ENCODE measurements at regions not wholly inside any gene's neighbourhood (a gene's known extent, or its start where the extent isn't known, plus 50 kb on each side); places are given as distances from the start of the nearest gene placed in this dataset.

DNA sequence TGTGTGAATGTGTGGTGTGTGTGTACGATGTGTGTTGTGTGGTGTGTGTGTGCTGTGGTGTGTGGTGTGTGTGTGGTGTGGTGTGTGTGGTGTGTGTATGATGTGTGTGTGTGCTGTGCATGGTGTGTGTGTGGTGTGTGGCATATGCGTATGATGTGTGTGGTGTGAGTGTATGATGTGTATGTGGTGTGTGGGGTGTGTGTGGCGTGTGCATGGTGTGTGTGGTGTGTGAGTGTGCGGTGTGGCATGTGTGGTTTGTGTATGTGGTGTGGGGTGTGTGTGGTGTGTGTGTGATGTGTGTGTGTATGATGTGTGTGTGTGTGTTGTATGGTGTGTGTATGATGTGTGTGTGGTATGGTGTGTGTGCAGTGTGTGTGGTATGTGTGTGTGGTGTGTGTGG lies 50.5 kb upstream of the MPHOSPH6 start:
- BruUV-seq (replicated peaks): no TSS peak
- ATAC-seq: no peak
- no peak overlapping the region for H3K4me2 ChIP-seq (ENCODE audit: control insufficient read depth, insufficient read depth)
- H3K27me3 ChIP-seq (replicated peaks in 1 of 2; ENCODE audit: control insufficient read depth in 2 of 2, insufficient read depth in 2 of 2, low read length in 1 of 2): no peaks in the 10 kb centered on the region; a peak in 1 of 4 replicates
- 58% methylated on average over 4 of the region's 4 CpGs for WGBS (ENCODE audit: insufficient coverage, insufficient replicate concordance, low lambda C conversion rate, missing lambda C conversion rate)
- no peak overlapping the region for H3K27ac ChIP-seq (ENCODE audit: control insufficient read depth, insufficient read depth)
- in situ Hi-C loops (cut with MboI) (no loop called here), intact Hi-C loops (cut with micrococcal nuclease; ENCODE audit: unreplicated experiment) (no loop called here)
- H3K79me2 ChIP-seq (ENCODE audit: control insufficient read depth, insufficient read depth, low read length): no peaks in the 10 kb centered on the region
- no peaks in the 10 kb centered on the region for H3K36me3 ChIP-seq (ENCODE audit: control insufficient read depth in 2 of 2, insufficient read depth in 2 of 2, low read length in 1 of 2)
- H3K9me3 ChIP-seq (replicated peaks; ENCODE audit: control insufficient read depth, insufficient read depth, low read length): no peaks in the 10 kb centered on the region
- no peak overlapping the region for H3K9ac ChIP-seq (ENCODE audit: control insufficient read depth, insufficient read depth, low read length)
- H2AFZ ChIP-seq (ENCODE audit: control insufficient read depth, low read depth, low read length): no peak overlapping the region
- FAIRE-seq: no peak
- ChIA-PET CTCF (no interaction called here), POLR2A (no interaction called here), SMC1A (ENCODE audit: uncharacterized antibody, unreplicated experiment) (no interaction called here), RAD21 (ENCODE audit: unreplicated experiment) (no interaction called here)
- no peak for DNase-seq (ENCODE audit: low read depth, low spot score)
- H3K4me3 ChIP-seq: no peak overlapping the region
- no peaks in the 10 kb centered on the region for H4K20me1 ChIP-seq (ENCODE audit: control insufficient read depth, insufficient read depth)
- H3K4me1 ChIP-seq (ENCODE audit: control insufficient read depth, insufficient read depth, low read length): no peaks in the 10 kb centered on the region
- TF ChIP-seq NFYB (IDR thresholded peaks at IDR 0.05; ENCODE audit: insufficient read depth, low read depth, low read length) (no peak), POLR2AphosphoS5 (IDR thresholded peaks at IDR 0.05; ENCODE audit: low read length) (no peak), JUND (IDR thresholded peaks at IDR 0.05; ENCODE audit: low read depth, low read length) (no peak), EP300 (IDR thresholded peaks at IDR 0.05; ENCODE audit: borderline replicate concordance in 1 of 2, control insufficient read depth in 1 of 2, low read depth in 2 of 2, low read length in 2 of 2) (no peak), SMAD1 (IDR thresholded peaks at IDR 0.05; ENCODE audit: low read depth, partially characterized antibody) (no peak)

All from GM12878 (cell line).